H1 (cell line): ENCODE measurements at regions not wholly inside any gene's neighbourhood (a gene's known extent, or its start where the extent isn't known, plus 50 kb on each side); places are given as distances from the start of the nearest gene placed in this dataset.

Source experiments
- CTCF ChIA-PET: fragments of 300-600 bp; sonication (Branson Sonifier 250); formaldehyde crosslinking; loops from one replicate; lab custom pipeline; 2021; ENCODE audit not compliant: partially characterized antibody; lab: Charles Lee
- POLR2A ChIA-PET: fragments of 300-600 bp; sonication (Branson Sonifier 250); formaldehyde crosslinking; loops from one replicate; lab custom pipeline; 2021; ENCODE audit warnings: inconsistent platforms; ENCODE audit not compliant: partially characterized antibody; lab: Charles Lee
- DNase-seq, 2 experiments: peaks; one replicate each; pipeline versions ENCODE4 v3.0.0 to v3.0.0-alpha.2; 2010 to 2022; ENCODE audit warnings: low spot score in 2 of 2, low read depth in 1 of 2, mixed read lengths in 1 of 2
- FAIRE-seq: peaks from 2 replicates; lab custom pipeline; 2011; peaks lifted over from hg19 to GRCh38; lab: Jason Lieb, UNC
- H2AFZ ChIP-seq: 2 replicates; pipeline ENCODE4 v1.8.1; 2012; ENCODE audit warnings: low read length, inconsistent platforms
- H2AK5ac ChIP-seq: 2 replicates; pipeline ENCODE4 v1.6.1; 2013; ENCODE audit warnings: low read depth, low read length
- H2BK120ac ChIP-seq: replicated peaks from 2 replicates; pipeline ENCODE3; 2013; ENCODE audit warnings: low read depth, low read length, inconsistent platforms
- H2BK12ac ChIP-seq: 2 replicates; pipeline ENCODE4 v1.6.1; 2013; ENCODE audit warnings: low read depth, low read length
- H2BK15ac ChIP-seq: 2 replicates; pipeline ENCODE4 v1.6.1; 2013; ENCODE audit warnings: low read length
- H2BK20ac ChIP-seq: 2 replicates; pipeline ENCODE4 v1.6.1; 2013; ENCODE audit warnings: low read length
- H2BK5ac ChIP-seq: 2 replicates; pipeline ENCODE4 v1.6.1; 2013; ENCODE audit warnings: low read depth, low read length
- H3K14ac ChIP-seq: 2 replicates; pipeline ENCODE4 v1.6.1; 2013; ENCODE audit warnings: inconsistent platforms; ENCODE audit not compliant: insufficient read length
- H3K18ac ChIP-seq: 2 replicates; pipeline ENCODE4 v1.6.1; 2013; ENCODE audit warnings: low read length; ENCODE audit errors: extremely low read depth
- H3K23ac ChIP-seq: 2 replicates; pipeline ENCODE4 v1.6.1; 2013; ENCODE audit warnings: inconsistent platforms; ENCODE audit not compliant: insufficient read length
- H3K23me2 ChIP-seq: 2 replicates; pipeline ENCODE4 v1.6.1; 2013; ENCODE audit warnings: low read depth, low read length
- H3K27ac ChIP-seq: 2 replicates; pipeline ENCODE4 v1.6.1; 2011; ENCODE audit warnings: low read depth, low read length, inconsistent platforms
- H3K27me3 ChIP-seq, 4 experiments: replicated peaks in 1 of 4; 1 replicate in 1 of 4; 2 replicates in 3 of 4; pipeline versions ENCODE4 v1.6.1 to v1.8.1; 2011 to 2013; ENCODE audit warnings: low read length in 3 of 4, mild to moderate bottlenecking in 3 of 4, inconsistent platforms in 2 of 4, mixed read lengths in 2 of 4, moderate library complexity in 1 of 4; ENCODE audit not compliant: control insufficient read depth in 3 of 4, insufficient read depth in 3 of 4; ENCODE audit errors: extremely low read depth in 1 of 4
- H3K36me3 ChIP-seq, 4 experiments: 2 replicates each; pipeline versions ENCODE4 v1.6.1 to v1.8.1; 2011 to 2013; ENCODE audit warnings: mild to moderate bottlenecking in 4 of 4, low read length in 3 of 4, moderate library complexity in 2 of 4, control low read depth in 1 of 4, inconsistent platforms in 1 of 4; ENCODE audit not compliant: insufficient read depth in 4 of 4, control insufficient read depth in 2 of 4
- H3K4ac ChIP-seq: replicated peaks from 2 replicates; pipeline ENCODE3; 2013; ENCODE audit warnings: low read length, low read depth, mixed read lengths, inconsistent platforms; ENCODE audit not compliant: insufficient read length
- H3K4me1 ChIP-seq, 4 experiments: replicated peaks in 1 of 4; 1 replicate in 1 of 4; 2 replicates in 3 of 4; pipeline versions ENCODE4 v1.6.1 to v1.8.1; 2011 to 2013; ENCODE audit warnings: low read length in 3 of 4, inconsistent platforms in 2 of 4, mixed read lengths in 1 of 4; ENCODE audit not compliant: insufficient read depth in 4 of 4, control insufficient read depth in 3 of 4
- H3K4me2 ChIP-seq, 2 experiments: 2 replicates each; pipeline versions ENCODE4 v1.6.1 to v1.8.1; 2011 to 2013; ENCODE audit warnings: low read depth in 2 of 2, low read length in 2 of 2, control low read depth in 1 of 2, inconsistent platforms in 1 of 2, mild to moderate bottlenecking in 1 of 2; ENCODE audit not compliant: insufficient read depth in 1 of 2
- H3K4me3 ChIP-seq, 4 experiments: fragments of 200-600, 300-600 bp in 1 of 4; sonication (generic), shearing (Covaris generic), sonication (Bioruptor Twin) in 1 of 4; 2 replicates each; pipeline versions ENCODE4 v1.5.1 to v1.8.1; 2011 to 2016; ENCODE audit warnings: low read length in 4 of 4, low read depth in 3 of 4, control low read depth in 2 of 4, inconsistent platforms in 2 of 4, mild to moderate bottlenecking in 2 of 4, mixed read lengths in 1 of 4, moderate library complexity in 1 of 4; ENCODE audit not compliant: insufficient read depth in 2 of 4; ENCODE audit errors: extremely low read depth in 1 of 4
- H3K56ac ChIP-seq: replicated peaks from 2 replicates; pipeline ENCODE3; 2013; ENCODE audit warnings: low read depth, mild to moderate bottlenecking, mixed read lengths, low read length, inconsistent platforms; ENCODE audit not compliant: insufficient read length
- H3K79me1 ChIP-seq: 2 replicates; pipeline ENCODE4 v1.6.1; 2013; ENCODE audit warnings: low read depth, low read length, control low read depth
- H3K79me2 ChIP-seq, 2 experiments: 2 replicates each; pipeline versions ENCODE4 v1.6.1 to v1.8.1; 2012 to 2013; ENCODE audit warnings: low read length in 2 of 2, mild to moderate bottlenecking in 2 of 2, inconsistent platforms in 1 of 2; ENCODE audit not compliant: insufficient read depth in 2 of 2, control insufficient read depth in 1 of 2
- H3K9ac ChIP-seq, 4 experiments: replicated peaks in 1 of 4; 1 replicate in 1 of 4; 2 replicates in 3 of 4; pipeline versions ENCODE4 v1.6.1 to v1.8.1; 2011 to 2013; ENCODE audit warnings: low read depth in 3 of 4, low read length in 3 of 4, control low read depth in 2 of 4, mild to moderate bottlenecking in 2 of 4, moderate library complexity in 2 of 4, inconsistent platforms in 1 of 4; ENCODE audit errors: extremely low read depth in 1 of 4
- H3K9me3 ChIP-seq, 2 experiments: 2 replicates each; pipeline versions ENCODE4 v1.6.1 to v1.8.1; 2012 to 2013; ENCODE audit warnings: mild to moderate bottlenecking in 2 of 2, moderate library complexity in 2 of 2, control low read depth in 1 of 2, inconsistent platforms in 1 of 2, low read depth in 1 of 2, low read length in 1 of 2, mixed read lengths in 1 of 2; ENCODE audit not compliant: insufficient read depth in 2 of 2
- H4K20me1 ChIP-seq, 2 experiments: replicated peaks in 1 of 2; 2 replicates each; pipeline versions ENCODE3 to v1.8.1; 2011 to 2013; ENCODE audit warnings: inconsistent platforms in 2 of 2, low read length in 2 of 2, mild to moderate bottlenecking in 1 of 2; ENCODE audit not compliant: insufficient read depth in 2 of 2, control insufficient read depth in 1 of 2
- H4K5ac ChIP-seq: 2 replicates; pipeline ENCODE4 v1.6.1; 2013; ENCODE audit warnings: low read length, low read depth, mixed read lengths, inconsistent platforms; ENCODE audit not compliant: insufficient read length
- H4K8ac ChIP-seq: 2 replicates; pipeline ENCODE4 v1.8.0; 2013; ENCODE audit warnings: mild to moderate bottlenecking, moderate library complexity, low read length, inconsistent platforms; ENCODE audit not compliant: insufficient read depth; ENCODE audit errors: extremely low read depth
- H4K91ac ChIP-seq: replicated peaks from 2 replicates; pipeline ENCODE3; 2013; ENCODE audit warnings: low read length, mixed read lengths, inconsistent platforms; ENCODE audit not compliant: insufficient read length
- ASH2L ChIP-seq: fragments of 200-600, 300-600 bp; sonication (generic); IDR thresholded peaks from one replicate; pipeline ENCODE4 v1.7.1; 2017; ENCODE audit warnings: low read length
- BACH1 ChIP-seq: IDR thresholded peaks from 2 replicates; pipeline ENCODE4 v1.6.1; 2012; ENCODE audit warnings: low read length, improper control_type of control experiment
- BCL11A ChIP-seq, 2 experiments: IDR thresholded peaks; one replicate each; pipeline ENCODE4 v1.6.1; 2011; ENCODE audit warnings: low read depth in 2 of 2, low read length in 2 of 2, mild to moderate bottlenecking in 2 of 2
- CEBPB ChIP-seq: IDR thresholded peaks from 2 replicates; pipeline ENCODE4 v1.6.1; 2012; ENCODE audit warnings: low read depth, low read length
- EGR1 ChIP-seq: IDR thresholded peaks from 2 replicates; pipeline ENCODE4 v1.6.1; 2011; ENCODE audit warnings: low read depth, low read length, borderline replicate concordance
- JUND ChIP-seq: IDR thresholded peaks from 2 replicates; pipeline ENCODE4 v1.6.1; 2011; ENCODE audit warnings: mild to moderate bottlenecking, improper control_type of control experiment, low read length
- POU5F1 ChIP-seq: IDR thresholded peaks from 2 replicates; pipeline ENCODE4 v1.6.1; 2011; ENCODE audit warnings: low read depth, mild to moderate bottlenecking, low read length, moderate library complexity
- SAP30 ChIP-seq: fragments of 300-600 bp; sonication (generic); IDR thresholded peaks from 2 replicates; pipeline ENCODE4 v1.7.1; 2012; ENCODE audit warnings: low read length, moderate library complexity, mild to moderate bottlenecking, inconsistent platforms; ENCODE audit not compliant: insufficient read depth, insufficient replicate concordance
- SIRT6 ChIP-seq: IDR thresholded peaks from one replicate; pipeline ENCODE4 v1.7.1; 2012; ENCODE audit warnings: low read length, inconsistent platforms
- SUZ12 ChIP-seq: fragments of 200-600 bp; sonication (generic); IDR thresholded peaks from 2 replicates; pipeline ENCODE4 v1.6.1; 2012; ENCODE audit warnings: mild to moderate bottlenecking, inconsistent platforms, low read length, moderate library complexity, mixed read lengths
- WGBS, 2 experiments: shearing (Covaris generic) in 1 of 2; methylation state at CpG; one replicate each; pipeline versions ENCODE4 v1.1.6 to v1.1.7; 2013 to 2015; ENCODE audit warnings: low lambda C conversion rate in 2 of 2, mixed read lengths in 2 of 2, inconsistent platforms in 1 of 2, low coverage in 1 of 2, missing lambda C conversion rate in 1 of 2; ENCODE audit not compliant: insufficient replicate concordance in 2 of 2, insufficient coverage in 1 of 2, insufficient read length in 1 of 2; ENCODE audit errors: extremely low coverage in 1 of 2, missing lambda C conversion rate in 1 of 2; 5-methylcytosine and 5-hydroxymethylcytosine counted together
- TF ChIP-seq, protein P1 (sequence below), 3 experiments: IDR thresholded peaks; 1 replicate in 2 of 3; 2 replicates in 1 of 3; pipeline versions ENCODE4 v1.5.1 to v1.6.1; 2011; ENCODE audit warnings: low read length in 3 of 3, mild to moderate bottlenecking in 3 of 3, inconsistent platforms in 2 of 3, low read depth in 1 of 3, moderate library complexity in 1 of 3; ENCODE audit not compliant: insufficient read depth in 1 of 3; ENCODE audit errors: control extremely low read depth in 1 of 3
- TF ChIP-seq, protein P2 (sequence below): IDR thresholded peaks from 2 replicates; pipeline ENCODE4 v1.6.1; 2012; ENCODE audit warnings: inconsistent platforms

DNA sequence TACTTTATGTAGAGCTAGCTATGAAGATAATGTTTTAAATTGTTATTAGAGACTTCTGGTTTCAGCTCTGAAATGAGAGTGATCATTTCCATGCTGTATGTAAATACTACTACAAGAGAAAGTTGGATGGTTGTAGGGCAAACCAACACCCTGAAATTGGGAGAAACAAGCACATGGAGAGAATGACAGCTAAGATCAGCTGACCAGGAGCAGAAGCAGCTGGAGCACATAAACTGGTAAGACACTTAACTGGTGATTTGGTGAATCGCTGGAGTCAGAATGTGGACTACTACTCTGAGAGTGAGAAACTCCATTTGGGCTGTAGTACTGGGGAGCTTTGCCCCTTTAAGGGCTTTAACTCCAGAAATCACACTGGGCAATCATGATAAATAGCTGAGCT is 226.8 kb downstream of the RND3 start:
- no peaks in the 10 kb centered on the region for H3K79me1 ChIP-seq
- H3K9ac ChIP-seq, result no peak overlapping the region
- H3K4me2 ChIP-seq, result no peak overlapping the region
- H3K9me3 ChIP-seq, result no peaks in the 10 kb centered on the region
- H3K23me2 ChIP-seq, result no peaks in the 10 kb centered on the region
- no peak overlapping the region for H2AFZ ChIP-seq
- no peak overlapping the region for H2BK12ac ChIP-seq
- H4K5ac ChIP-seq, result no peak overlapping the region
- DNase-seq (no peak), FAIRE-seq (no peak)
- no peak overlapping the region for H2AK5ac ChIP-seq
- H3K14ac ChIP-seq, result no peak overlapping the region
- H4K20me1 ChIP-seq, result no peaks in the 10 kb centered on the region
- H4K8ac ChIP-seq, result no peak overlapping the region
- H3K36me3 ChIP-seq, result no peaks in the 10 kb centered on the region
- no peak overlapping the region for H2BK20ac ChIP-seq
- no peak overlapping the region for H3K23ac ChIP-seq
- H3K4me1 ChIP-seq, result no peaks in the 10 kb centered on the region; a peak in 1 of 7 replicates
- no peak overlapping the region for H2BK15ac ChIP-seq
- H3K4ac ChIP-seq, result no peak overlapping the region
- no peak overlapping the region for H2BK5ac ChIP-seq
- no peak overlapping the region for H3K18ac ChIP-seq
- H4K91ac ChIP-seq, result no peak overlapping the region
- H3K27ac ChIP-seq, result no peak overlapping the region
- no peak overlapping the region for H3K4me3 ChIP-seq
- H2BK120ac ChIP-seq, result no peak overlapping the region
- no peak overlapping the region for H3K56ac ChIP-seq
- WGBS, 2 experiments, result 100% methylated on average over 1 of the region's 1 CpG; no CpG with 5 or more reads in 1 of the 2 experiments
- ChIA-PET CTCF (interaction anchor here (0.8 to 1.1 kb wide), 3 partner anchors 10 to 514 kb away, joined by 3 read pairs; no protein-coding TSS in a partner anchor), POLR2A (no interaction called here)
- H3K27me3 ChIP-seq, result no peaks in the 10 kb centered on the region
- no peaks in the 10 kb centered on the region for H3K79me2 ChIP-seq
- TF ChIP-seq, protein P1, sequence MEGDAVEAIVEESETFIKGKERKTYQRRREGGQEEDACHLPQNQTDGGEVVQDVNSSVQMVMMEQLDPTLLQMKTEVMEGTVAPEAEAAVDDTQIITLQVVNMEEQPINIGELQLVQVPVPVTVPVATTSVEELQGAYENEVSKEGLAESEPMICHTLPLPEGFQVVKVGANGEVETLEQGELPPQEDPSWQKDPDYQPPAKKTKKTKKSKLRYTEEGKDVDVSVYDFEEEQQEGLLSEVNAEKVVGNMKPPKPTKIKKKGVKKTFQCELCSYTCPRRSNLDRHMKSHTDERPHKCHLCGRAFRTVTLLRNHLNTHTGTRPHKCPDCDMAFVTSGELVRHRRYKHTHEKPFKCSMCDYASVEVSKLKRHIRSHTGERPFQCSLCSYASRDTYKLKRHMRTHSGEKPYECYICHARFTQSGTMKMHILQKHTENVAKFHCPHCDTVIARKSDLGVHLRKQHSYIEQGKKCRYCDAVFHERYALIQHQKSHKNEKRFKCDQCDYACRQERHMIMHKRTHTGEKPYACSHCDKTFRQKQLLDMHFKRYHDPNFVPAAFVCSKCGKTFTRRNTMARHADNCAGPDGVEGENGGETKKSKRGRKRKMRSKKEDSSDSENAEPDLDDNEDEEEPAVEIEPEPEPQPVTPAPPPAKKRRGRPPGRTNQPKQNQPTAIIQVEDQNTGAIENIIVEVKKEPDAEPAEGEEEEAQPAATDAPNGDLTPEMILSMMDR (IDR thresholded peaks at IDR 0.05; ENCODE audit: control extremely low read depth in 1 of 3, insufficient read depth in 1 of 3, low read depth in 1 of 3, low read length in 3 of 3), result no peak
- TF ChIP-seq BACH1, result no peak
- TF ChIP-seq POU5F1, result no peak
- no peak for TF ChIP-seq BCL11A (IDR thresholded peaks at IDR 0.05; ENCODE audit: low read depth in 2 of 2, low read length in 2 of 2)
- no peak for TF ChIP-seq SAP30
- TF ChIP-seq EGR1, result no peak
- no peak for TF ChIP-seq SIRT6
- no peak for TF ChIP-seq SUZ12
- TF ChIP-seq ASH2L, result no peak
- TF ChIP-seq JUND, result no peak
- no peak for TF ChIP-seq CEBPB
- TF ChIP-seq, protein P2, sequence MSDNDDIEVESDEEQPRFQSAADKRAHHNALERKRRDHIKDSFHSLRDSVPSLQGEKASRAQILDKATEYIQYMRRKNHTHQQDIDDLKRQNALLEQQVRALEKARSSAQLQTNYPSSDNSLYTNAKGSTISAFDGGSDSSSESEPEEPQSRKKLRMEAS, result no peak
